ENCODE measurements at regions not wholly inside any gene's neighbourhood (a gene's known extent, or its start where the extent isn't known, plus 50 kb on each side); places are given as distances from the start of the nearest gene placed in this dataset.

DNA sequence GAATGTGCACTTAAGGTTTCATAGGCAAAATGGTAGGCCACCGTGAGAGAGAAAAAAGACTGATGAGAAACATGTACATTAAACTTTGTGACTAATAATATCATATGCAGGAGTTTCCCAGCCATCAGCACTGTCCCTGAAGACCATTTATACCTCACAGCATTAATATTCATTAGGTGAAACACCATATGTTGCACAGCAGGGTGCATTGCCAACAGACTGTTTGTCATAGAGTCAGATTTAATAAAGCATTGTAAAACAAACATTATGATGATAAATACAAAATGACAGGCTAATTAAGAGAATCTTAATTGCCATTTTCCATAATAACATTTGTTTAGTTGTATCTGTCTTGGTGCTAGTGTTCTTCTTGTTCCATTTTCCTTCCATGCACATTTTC lies 578.3 kb downstream of the EPHA3 start:
- no peak for DNase-seq (ENCODE audit: low read depth, low spot score)

DNA sequence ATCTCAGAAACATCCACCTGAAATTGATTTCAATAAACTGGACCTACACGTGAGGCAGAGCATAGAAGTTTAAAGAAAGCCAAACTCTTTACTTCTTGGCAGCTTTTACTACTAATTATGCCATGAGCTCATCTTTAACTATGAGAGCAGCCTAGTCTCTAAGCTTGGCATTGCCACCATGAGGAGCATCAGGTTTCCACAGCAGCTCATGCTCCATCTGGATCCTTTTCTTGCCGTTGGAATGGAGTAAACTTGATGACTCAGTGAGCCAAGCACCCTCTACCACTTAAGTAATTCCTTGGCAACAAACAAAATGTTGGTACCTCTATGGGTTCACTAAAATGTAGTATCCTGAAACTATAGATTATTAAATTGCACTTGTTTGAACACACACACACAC lies 583.2 kb downstream of the EPHA3 start:
- no peak for TF ChIP-seq CTCF (conservative IDR thresholded peaks at IDR 0.05)
- H3K9me3 Mint-ChIP-seq, result no peaks in the 10 kb centered on the region
- H3K27me3 Mint-ChIP-seq (ENCODE audit: low read depth), result no peaks in the 10 kb centered on the region
- no peak for DNase-seq (ENCODE audit: low read depth, low spot score)
- H3K4me3 Mint-ChIP-seq, result no peak overlapping the region
- no peaks in the 10 kb centered on the region for H3K4me1 Mint-ChIP-seq
- no peaks in the 10 kb centered on the region for H3K36me3 Mint-ChIP-seq (ENCODE audit: low read depth)
- H3K27ac Mint-ChIP-seq (ENCODE audit: unreplicated experiment), result no peak overlapping the region

More for the DNA sequence above, 578.3 kb downstream of the EPHA3 start:
- Mint-ChIP-seq H3K36me3 (ENCODE audit: low read depth) (no peaks in the 10 kb centered on the region), H3K27me3 (ENCODE audit: low read depth) (no peaks in the 10 kb centered on the region), H3K4me3 (no peak overlapping the region), H3K27ac (ENCODE audit: unreplicated experiment) (no peak overlapping the region), H3K4me1 (peaks cover 4% of the 10 kb centered on the region), H3K9me3 (no peaks in the 10 kb centered on the region)
- TF ChIP-seq CTCF (conservative IDR thresholded peaks at IDR 0.05), result no peak

DNA sequence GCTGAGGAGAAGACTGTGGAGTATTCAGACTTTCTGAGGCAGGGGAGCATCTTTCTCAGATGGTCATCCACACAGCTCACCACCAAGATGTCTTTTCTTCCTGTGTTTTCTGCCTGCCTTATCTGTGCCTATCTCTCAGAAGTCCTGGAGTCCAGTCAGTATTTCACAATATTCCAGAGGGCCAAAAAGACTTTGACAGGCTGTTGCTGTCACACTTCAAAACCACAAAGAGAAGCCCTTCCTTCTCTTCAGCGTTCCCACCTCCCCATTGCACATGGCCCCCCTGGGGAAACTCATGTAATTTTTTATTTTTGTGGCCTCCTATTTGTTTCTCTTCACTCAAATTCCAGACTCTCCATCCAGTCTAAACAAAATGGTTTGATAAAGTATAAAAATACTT lies 585.2 kb downstream of the EPHA3 start:
- Mint-ChIP-seq H3K4me3 (no peak overlapping the region), H3K9me3 (no peaks in the 10 kb centered on the region), H3K27me3 (ENCODE audit: low read depth) (no peaks in the 10 kb centered on the region), H3K36me3 (ENCODE audit: low read depth) (no peaks in the 10 kb centered on the region), H3K4me1 (no peaks in the 10 kb centered on the region), H3K27ac (ENCODE audit: unreplicated experiment) (no peak overlapping the region)
- no peak for DNase-seq (ENCODE audit: low read depth, low spot score)
- no peak for TF ChIP-seq CTCF (conservative IDR thresholded peaks at IDR 0.05)

- H3K9me3 Mint-ChIP-seq, result peaks cover 9% of the 10 kb centered on the region
- H3K4me1 Mint-ChIP-seq, result no peaks in the 10 kb centered on the region
- no peak overlapping the region for H3K27ac Mint-ChIP-seq (ENCODE audit: unreplicated experiment)
- TF ChIP-seq CTCF (conservative IDR thresholded peaks at IDR 0.05), result no peak
- H3K4me3 Mint-ChIP-seq, result no peak overlapping the region
- DNase-seq (ENCODE audit: low read depth, low spot score), result no peak
- no peaks in the 10 kb centered on the region for H3K27me3 Mint-ChIP-seq (ENCODE audit: low read depth)
- no peaks in the 10 kb centered on the region for H3K36me3 Mint-ChIP-seq (ENCODE audit: low read depth)
These were observed 590.0 kb downstream of the EPHA3 start for GRCh38 chr3:89697321-89697916.

DNA sequence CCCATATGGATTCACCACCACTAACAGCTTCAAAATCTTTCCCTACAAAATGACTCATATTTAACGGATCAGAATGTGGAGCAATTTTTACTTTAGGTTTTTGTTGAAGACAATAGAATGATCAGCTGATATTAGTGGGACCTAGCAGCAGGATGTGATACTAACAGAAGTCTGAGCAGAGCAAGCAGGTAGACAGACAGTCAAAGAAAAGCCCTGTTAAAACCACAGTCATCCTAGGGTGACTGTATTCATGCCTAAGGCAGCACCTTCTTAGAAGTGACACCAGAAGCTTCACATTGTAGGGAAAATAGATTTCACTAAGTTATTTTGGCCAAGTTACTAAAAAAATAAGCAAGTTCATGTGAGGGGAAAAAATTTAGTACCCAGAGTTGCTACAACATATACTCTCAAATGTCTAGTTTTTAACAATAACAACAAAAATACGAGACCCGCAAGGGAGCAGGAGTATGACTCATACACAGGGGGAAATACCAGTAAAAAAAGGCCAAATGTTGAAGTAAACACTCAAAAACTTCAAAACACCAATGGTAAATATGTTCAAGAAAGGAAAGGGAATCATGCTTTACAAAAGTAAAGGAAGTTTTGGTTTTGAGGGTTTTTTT lies 590.9 kb downstream of the EPHA3 start:
- no peak for TF ChIP-seq CTCF (conservative IDR thresholded peaks at IDR 0.05)
- H3K4me1 Mint-ChIP-seq, result no peaks in the 10 kb centered on the region
- H3K9me3 Mint-ChIP-seq, result peaks cover 10% of the 10 kb centered on the region
- no peak overlapping the region for H3K27ac Mint-ChIP-seq (ENCODE audit: unreplicated experiment)
- DNase-seq (ENCODE audit: low read depth, low spot score), result no peak
- no peaks in the 10 kb centered on the region for H3K36me3 Mint-ChIP-seq (ENCODE audit: low read depth)
- H3K27me3 Mint-ChIP-seq (ENCODE audit: low read depth), result no peaks in the 10 kb centered on the region
- no peak overlapping the region for H3K4me3 Mint-ChIP-seq
